ENCODE measurements at regions not wholly inside any gene's neighbourhood (a gene's known extent, or its start where the extent isn't known, plus 50 kb on each side); places are given as distances from the start of the nearest gene placed in this dataset.

GRCh38 chr7:54336800-54337199 lies 205.4 kb upstream of the VSTM2A start:
- intact Hi-C loops (cut with micrococcal nuclease; ENCODE audit: unreplicated experiment), result no loop called here
- Histone ChIP-seq H3F3A (ENCODE audit: insufficient read depth, low read depth) (no peaks in the 10 kb centered on the region), H3K36me3 (ENCODE audit: low read depth) (no peaks in the 10 kb centered on the region), H4K20me1 (ENCODE audit: insufficient read depth) (no peaks in the 10 kb centered on the region), H3K27me3 (ENCODE audit: insufficient read depth, low read depth) (no peaks in the 10 kb centered on the region), H2AFZ (no peak overlapping the region), H3K79me2 (ENCODE audit: low read depth) (no peaks in the 10 kb centered on the region), H3K4me2 (no peak overlapping the region), H3K4me3 (no peak overlapping the region), H3K27ac (no peak overlapping the region), H3K9me2 (ENCODE audit: insufficient read depth) (no peaks in the 10 kb centered on the region), H3K9me3 (ENCODE audit: insufficient read depth, low read depth) (no peaks in the 10 kb centered on the region), H3K4me1 (replicated peaks; ENCODE audit: insufficient read depth) (no peaks in the 10 kb centered on the region)
- no TSS peak for BruUV-seq (replicated peaks)
- DNase-seq, result no peak
- ChIA-PET CTCF (no interaction called here), POLR2A (ENCODE audit: unreplicated experiment) (no interaction called here)
- TF ChIP-seq EZH2 (IDR thresholded peaks at IDR 0.05; ENCODE audit: low read depth) (no peak), CTCF (conservative IDR thresholded peaks at IDR 0.05) (no peak)

- TF ChIP-seq CTCF (conservative IDR thresholded peaks at IDR 0.05), result no peak
- POLR2A ChIA-PET (ENCODE audit: unreplicated experiment), result no interaction called here
- intact Hi-C loops (cut with micrococcal nuclease; ENCODE audit: unreplicated experiment), result no loop called here
Measured at GRCh38 chr7:54337466-54337865, 204.7 kb upstream of the VSTM2A start.

GRCh38 chr7:54338319-54338718 lies 203.9 kb upstream of the VSTM2A start:
- no peak for DNase-seq
- no peak overlapping the region for H3K4me2 ChIP-seq
- TF ChIP-seq EZH2 (IDR thresholded peaks at IDR 0.05; ENCODE audit: low read depth) (no peak), CTCF (conservative IDR thresholded peaks at IDR 0.05) (no peak)
- H3K9me3 ChIP-seq (ENCODE audit: insufficient read depth, low read depth), result no peaks in the 10 kb centered on the region
- no peaks in the 10 kb centered on the region for H3F3A ChIP-seq (ENCODE audit: insufficient read depth, low read depth)
- no peaks in the 10 kb centered on the region for H3K27me3 ChIP-seq (ENCODE audit: insufficient read depth, low read depth)
- no peak overlapping the region for H3K4me3 ChIP-seq
- H3K9me2 ChIP-seq (ENCODE audit: insufficient read depth), result no peaks in the 10 kb centered on the region
- no TSS peak for BruUV-seq (replicated peaks)
- no peak overlapping the region for H2AFZ ChIP-seq
- ChIA-PET POLR2A (ENCODE audit: unreplicated experiment) (no interaction called here), CTCF (no interaction called here)
- H3K4me1 ChIP-seq (replicated peaks; ENCODE audit: insufficient read depth), result no peaks in the 10 kb centered on the region
- H3K36me3 ChIP-seq (ENCODE audit: low read depth), result no peaks in the 10 kb centered on the region
- H3K27ac ChIP-seq, result no peak overlapping the region
- H3K79me2 ChIP-seq (ENCODE audit: low read depth), result no peaks in the 10 kb centered on the region
- no peaks in the 10 kb centered on the region for H4K20me1 ChIP-seq (ENCODE audit: insufficient read depth)
- intact Hi-C loops (cut with micrococcal nuclease; ENCODE audit: unreplicated experiment), result no loop called here

More at GRCh38 chr7:54337466-54337865, 204.7 kb upstream of the VSTM2A start:
- Histone ChIP-seq H3K27ac (no peak overlapping the region), H3K9me2 (ENCODE audit: insufficient read depth) (no peaks in the 10 kb centered on the region), H3K4me1 (replicated peaks; ENCODE audit: insufficient read depth) (no peaks in the 10 kb centered on the region), H3K79me2 (ENCODE audit: low read depth) (no peaks in the 10 kb centered on the region), H3K27me3 (ENCODE audit: insufficient read depth, low read depth) (no peaks in the 10 kb centered on the region), H3K36me3 (ENCODE audit: low read depth) (no peaks in the 10 kb centered on the region), H3F3A (ENCODE audit: insufficient read depth, low read depth) (no peaks in the 10 kb centered on the region), H4K20me1 (ENCODE audit: insufficient read depth) (no peaks in the 10 kb centered on the region), H2AFZ (no peak overlapping the region), H3K4me3 (no peak overlapping the region), H3K9me3 (ENCODE audit: insufficient read depth, low read depth) (no peaks in the 10 kb centered on the region), H3K4me2 (no peak overlapping the region)
- DNase-seq, result no peak
- BruUV-seq (replicated peaks), result no TSS peak
- CTCF ChIA-PET, result no interaction called here
